ENCODE measurements at regions not wholly inside any gene's neighbourhood (a gene's known extent, or its start where the extent isn't known, plus 50 kb on each side); places are given as distances from the start of the nearest gene placed in this dataset.

GRCh38 chr2:140154271-140154670 lies 1374.1 kb upstream of the NXPH2 start:
- no TSS peak for BruUV-seq (replicated peaks)
- CTCF ChIA-PET (ENCODE audit: low intra/inter-chr PET ratio) = no interaction called here
- no peak overlapping the region for H3K4me2 ChIP-seq (ENCODE audit: insufficient read depth, low read length)
- H3K9ac ChIP-seq (ENCODE audit: insufficient read depth in 1 of 2, low read depth in 2 of 2, low read length in 2 of 2) = no peak overlapping the region
- intact Hi-C loops (cut with micrococcal nuclease) (no loop called here), in situ Hi-C loops (cut with MboI) (no loop called here)
- no peak overlapping the region for H3K4me3 ChIP-seq
- no peak for FAIRE-seq
- H2AFZ ChIP-seq (ENCODE audit: low read depth, low read length) = no peak overlapping the region
- H3K9me3 ChIP-seq (replicated peaks; ENCODE audit: control insufficient read depth, insufficient read depth, low read depth, low read length) = no peaks in the 10 kb centered on the region
- no peaks in the 10 kb centered on the region for H3K4me1 ChIP-seq (replicated peaks in 1 of 2; ENCODE audit: control insufficient read depth in 2 of 2, insufficient read depth in 2 of 2, low read length in 2 of 2)
- no peaks in the 10 kb centered on the region for H3K36me3 ChIP-seq (ENCODE audit: control insufficient read depth, insufficient read depth, low read length)
- DNase-seq (ENCODE audit: extremely low read depth in 1 of 4, low spot score in 3 of 4) = no peak
- POLR2A ChIA-PET = no interaction called here
- H4K20me1 ChIP-seq (replicated peaks; ENCODE audit: control insufficient read depth, insufficient read depth, low read length) = no peaks in the 10 kb centered on the region
- 2% methylated on average over 4 of the region's 5 CpGs for WGBS (ENCODE audit: insufficient coverage, low coverage, missing lambda C conversion rate)
- TF ChIP-seq EP400 (IDR thresholded peaks at IDR 0.05) (no peak), NR0B1 (IDR thresholded peaks at IDR 0.05; ENCODE audit: partially characterized antibody) (no peak), SP2 (IDR thresholded peaks at IDR 0.05; ENCODE audit: extremely low read depth, low read depth, low read length, poor library complexity, severe bottlenecking) (no peak), HDAC3 (IDR thresholded peaks at IDR 0.05; ENCODE audit: borderline replicate concordance, partially characterized antibody) (no peak), NR2C2 (CRISPR knock-in tag; IDR thresholded peaks at IDR 0.05) (no peak), NR2C2 (tag; IDR thresholded peaks at IDR 0.05) (no peak), ZHX1 (conservative IDR thresholded peaks at IDR 0.05; ENCODE audit: low read length) (no peak), RBM39 (optimal IDR thresholded peaks at IDR 0.05; ENCODE audit: low read depth, low read length) (no peak), IRF1 (CRISPR knock-in tag; IDR thresholded peaks at IDR 0.05; ENCODE audit: borderline replicate concordance) (no peak), PCBP1 (IDR thresholded peaks at IDR 0.05; ENCODE audit: low read depth, low read length, poor library complexity, severe bottlenecking) (no peak), ZNF717 (CRISPR knock-in tag; IDR thresholded peaks at IDR 0.05) (no peak), RBM15 (IDR thresholded peaks at IDR 0.05; ENCODE audit: insufficient read depth, low read length) (no peak), MYNN (IDR thresholded peaks at IDR 0.05) (no peak), MYNN (CRISPR knock-in tag; IDR thresholded peaks at IDR 0.05) (no peak), ZNF583 (CRISPR knock-in tag; IDR thresholded peaks at IDR 0.05) (no peak), CREBBP (IDR thresholded peaks at IDR 0.05; ENCODE audit: low read depth, low read length) (no peak), FOXJ3 (CRISPR knock-in tag; IDR thresholded peaks at IDR 0.05) (no peak), TAF7 (tag; IDR thresholded peaks at IDR 0.05) (no peak), WHSC1 (IDR thresholded peaks at IDR 0.05; ENCODE audit: low read length) (no peak)
- H3K27ac ChIP-seq (ENCODE audit: extremely low read depth, low read depth, low read length) = no peak overlapping the region
- H3K9me1 ChIP-seq (ENCODE audit: control insufficient read depth, insufficient read depth, low read length) = no peaks in the 10 kb centered on the region
- no peaks in the 10 kb centered on the region for H3K27me3 ChIP-seq (ENCODE audit: control insufficient read depth in 2 of 2, insufficient read depth in 2 of 2, low read length in 2 of 2)
- ATAC-seq = no peak
- H3K79me2 ChIP-seq (ENCODE audit: control insufficient read depth, insufficient read depth, low read length) = no peaks in the 10 kb centered on the region
